ENCODE measurements at regions not wholly inside any gene's neighbourhood (a gene's known extent, or its start where the extent isn't known, plus 50 kb on each side); places are given as distances from the start of the nearest gene placed in this dataset.

- Histone ChIP-seq H3K9me3 (ENCODE audit: low read length) (no peaks in the 10 kb centered on the region), H3K27me3 (ENCODE audit: control insufficient read depth in 1 of 2, insufficient read depth in 2 of 2, low read length in 2 of 2) (peaks cover 5 to 23% of the 10 kb centered on the region in 2 experiments; a peak in 4 of 5 replicates), H3K9ac (ENCODE audit: insufficient read depth, low read depth, low read length) (no peak overlapping the region), H3K4me3 (replicated peaks in 1 of 3; ENCODE audit: insufficient read depth in 1 of 3, low read depth in 2 of 3, low read length in 3 of 3) (no peak overlapping the region), H3K79me2 (ENCODE audit: insufficient read depth, low read length) (no peaks in the 10 kb centered on the region), H4K20me1 (ENCODE audit: insufficient read depth, low read length) (no peaks in the 10 kb centered on the region), H2AFZ (ENCODE audit: low read length) (no peak overlapping the region), H3K4me1 (ENCODE audit: insufficient read depth, low read length) (no peaks in the 10 kb centered on the region), H3K36me3 (replicated peaks in 1 of 2; ENCODE audit: control insufficient read depth in 1 of 2, insufficient read depth in 2 of 2, low read length in 2 of 2) (no peaks in the 10 kb centered on the region), H3K27ac (ENCODE audit: extremely low read length, insufficient read depth, low read length) (no peak overlapping the region), H3K4me2 (ENCODE audit: low read depth, low read length) (no peak overlapping the region)
- no peak for ATAC-seq
- CTCF ChIA-PET (ENCODE audit: low intra/inter-chr PET ratio, low total read pairs): no interaction called here
- WGBS (ENCODE audit: low lambda C conversion rate): 0% methylated on average over 4 of the region's 4 CpGs
- POLR2A ChIA-PET: no interaction called here
- DNase-seq (ENCODE audit: low spot score): no peak
- no peak for FAIRE-seq
- intact Hi-C loops (cut with micrococcal nuclease; ENCODE audit: unreplicated experiment) (no loop called here), in situ Hi-C loops (cut with HindIII; ENCODE audit: extremely low pct_ligation_motif_present, low pct_unique_long_range_greater_than_20kb) (no loop called here)
- no TSS peak for BruUV-seq (replicated peaks)
- TF ChIP-seq ZNF30 (CRISPR knock-in tag; IDR thresholded peaks at IDR 0.05): no peak
- no peak for TF ChIP-seq SPEN (CRISPR knock-in tag; IDR thresholded peaks at IDR 0.05; ENCODE audit: low read depth)
- no peak for TF ChIP-seq MXI1 (IDR thresholded peaks at IDR 0.05; ENCODE audit: borderline replicate concordance, low read depth, low read length)
- TF ChIP-seq ZNF17 (CRISPR knock-in tag; IDR thresholded peaks at IDR 0.05): no peak
- no peak for TF ChIP-seq ZFYVE20 (CRISPR knock-in tag; IDR thresholded peaks at IDR 0.05; ENCODE audit: borderline replicate concordance, low read depth)
- TF ChIP-seq GRHL1 (CRISPR knock-in tag; conservative IDR thresholded peaks at IDR 0.05): no peak
- TF ChIP-seq ZNF549 (CRISPR knock-in tag; IDR thresholded peaks at IDR 0.05): no peak
- no peak for TF ChIP-seq ZNF577 (CRISPR knock-in tag; IDR thresholded peaks at IDR 0.05; ENCODE audit: borderline replicate concordance, low read depth)
- no peak for TF ChIP-seq FUBP1 (CRISPR knock-in tag; IDR thresholded peaks at IDR 0.05; ENCODE audit: borderline replicate concordance)
- TF ChIP-seq, protein P1, sequence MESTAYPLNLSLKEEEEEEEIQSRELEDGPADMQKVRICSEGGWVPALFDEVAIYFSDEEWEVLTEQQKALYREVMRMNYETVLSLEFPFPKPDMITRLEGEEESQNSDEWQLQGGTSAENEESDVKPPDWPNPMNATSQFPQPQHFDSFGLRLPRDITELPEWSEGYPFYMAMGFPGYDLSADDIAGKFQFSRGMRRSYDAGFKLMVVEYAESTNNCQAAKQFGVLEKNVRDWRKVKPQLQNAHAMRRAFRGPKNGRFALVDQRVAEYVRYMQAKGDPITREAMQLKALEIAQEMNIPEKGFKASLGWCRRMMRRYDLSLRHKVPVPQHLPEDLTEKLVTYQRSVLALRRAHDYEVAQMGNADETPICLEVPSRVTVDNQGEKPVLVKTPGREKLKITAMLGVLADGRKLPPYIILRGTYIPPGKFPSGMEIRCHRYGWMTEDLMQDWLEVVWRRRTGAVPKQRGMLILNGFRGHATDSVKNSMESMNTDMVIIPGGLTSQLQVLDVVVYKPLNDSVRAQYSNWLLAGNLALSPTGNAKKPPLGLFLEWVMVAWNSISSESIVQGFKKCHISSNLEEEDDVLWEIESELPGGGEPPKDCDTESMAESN (CRISPR knock-in tag; conservative IDR thresholded peaks at IDR 0.05): no peak
- TF ChIP-seq ZNF337 (CRISPR knock-in tag; IDR thresholded peaks at IDR 0.05; ENCODE audit: borderline replicate concordance, low read depth): no peak
- TF ChIP-seq HCFC1 (IDR thresholded peaks at IDR 0.05; ENCODE audit: low read depth, low read length): no peak
- no peak for TF ChIP-seq SMC3 (IDR thresholded peaks at IDR 0.05; ENCODE audit: low read length)
Observed at GRCh38 chr20:43387737-43388136, 70.0 kb upstream of the SRSF6 start.

Measured in HepG2 (cell line).